Liver (tissue), 3 donors: ENCODE measurements at regions not wholly inside any gene's neighbourhood (a gene's known extent, or its start where the extent isn't known, plus 50 kb on each side); places are given as distances from the start of the nearest gene placed in this dataset.

ENCODE experiments used
- EGR1 ChIP-seq, 2 donors: IDR thresholded peaks; 2 replicates each; pipeline ENCODE4 v1.6.1; 2016 to 2018; ENCODE audit warnings: antibody characterized with exemption in 2 of 2, low read depth in 2 of 2
- GABPA ChIP-seq, 2 donors: IDR thresholded peaks in 1 of 2; conservative IDR thresholded peaks in 1 of 2; 2 replicates each; pipeline ENCODE4 v1.6.1; 2016; ENCODE audit warnings: antibody characterized with exemption in 2 of 2, mild to moderate bottlenecking in 1 of 2, moderate library complexity in 1 of 2
- HNF4A ChIP-seq, 2 donors: conservative IDR thresholded peaks; 2 replicates each; pipeline ENCODE4 v1.6.1; 2016; ENCODE audit warnings: antibody characterized with exemption in 2 of 2, mild to moderate bottlenecking in 2 of 2
- JUND ChIP-seq, 2 donors: IDR thresholded peaks; 2 replicates each; pipeline ENCODE4 v1.6.1; 2016; ENCODE audit warnings: antibody characterized with exemption in 2 of 2
- NR2F2 ChIP-seq: IDR thresholded peaks from 2 replicates; pipeline ENCODE4 v1.6.1; 2016; ENCODE audit warnings: antibody characterized with exemption
- RAD21 ChIP-seq, 2 donors: IDR thresholded peaks; 2 replicates each; pipeline ENCODE4 v1.6.1; 2016; ENCODE audit warnings: antibody characterized with exemption in 2 of 2, mild to moderate bottlenecking in 2 of 2
- SP1 ChIP-seq: IDR thresholded peaks from 2 replicates; pipeline ENCODE4 v1.6.1; 2018; ENCODE audit warnings: antibody characterized with exemption, mild to moderate bottlenecking
- TAF1 ChIP-seq: conservative IDR thresholded peaks from 2 replicates; pipeline ENCODE4 v1.6.1; 2016; ENCODE audit warnings: antibody characterized with exemption, mild to moderate bottlenecking
- YY1 ChIP-seq: IDR thresholded peaks from 2 replicates; pipeline ENCODE4 v1.6.1; 2016; ENCODE audit warnings: antibody characterized with exemption, mild to moderate bottlenecking
- TF ChIP-seq, protein P1 (sequence below): IDR thresholded peaks from 2 replicates; pipeline ENCODE4 v1.6.1; 2016; ENCODE audit warnings: antibody characterized with exemption, mild to moderate bottlenecking
- TF ChIP-seq, protein P2 (sequence below): fragments of 150-350 bp; IDR thresholded peaks from 2 replicates; pipeline ENCODE4 v1.5.1; 2017; ENCODE audit warnings: improper control_type of control experiment, low read depth, low read length; ENCODE audit not compliant: missing input control
- TF ChIP-seq, protein P3 (sequence below): IDR thresholded peaks from 2 replicates; pipeline ENCODE4 v1.6.1; 2016; ENCODE audit warnings: antibody characterized with exemption
- TF ChIP-seq, protein P4 (sequence below): IDR thresholded peaks from 2 replicates; pipeline ENCODE4 v1.6.1; 2016; ENCODE audit warnings: antibody characterized with exemption
- donor health status: healthy.
- donor health status: healthy.

DNA sequence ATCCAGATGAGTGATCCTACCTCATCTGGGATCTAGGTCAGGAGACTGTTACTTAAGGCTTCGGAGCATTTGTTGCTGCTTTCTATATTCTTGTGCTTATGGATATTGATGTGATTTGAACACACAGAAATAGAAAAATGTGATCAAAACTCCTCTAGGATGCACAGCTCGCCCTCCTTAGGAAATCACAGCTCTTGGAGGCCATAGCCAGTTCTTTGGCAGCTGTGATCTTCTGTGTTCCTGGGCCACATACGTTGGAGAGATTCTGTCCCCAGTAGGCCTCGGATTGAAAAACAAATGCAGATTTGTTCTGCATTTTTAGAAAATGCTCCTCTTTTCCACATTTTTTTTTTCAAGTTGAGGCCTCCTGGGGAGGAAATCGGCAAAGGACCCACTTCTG is 437.4 kb upstream of the THBS1 start:
- TF ChIP-seq, protein P1, sequence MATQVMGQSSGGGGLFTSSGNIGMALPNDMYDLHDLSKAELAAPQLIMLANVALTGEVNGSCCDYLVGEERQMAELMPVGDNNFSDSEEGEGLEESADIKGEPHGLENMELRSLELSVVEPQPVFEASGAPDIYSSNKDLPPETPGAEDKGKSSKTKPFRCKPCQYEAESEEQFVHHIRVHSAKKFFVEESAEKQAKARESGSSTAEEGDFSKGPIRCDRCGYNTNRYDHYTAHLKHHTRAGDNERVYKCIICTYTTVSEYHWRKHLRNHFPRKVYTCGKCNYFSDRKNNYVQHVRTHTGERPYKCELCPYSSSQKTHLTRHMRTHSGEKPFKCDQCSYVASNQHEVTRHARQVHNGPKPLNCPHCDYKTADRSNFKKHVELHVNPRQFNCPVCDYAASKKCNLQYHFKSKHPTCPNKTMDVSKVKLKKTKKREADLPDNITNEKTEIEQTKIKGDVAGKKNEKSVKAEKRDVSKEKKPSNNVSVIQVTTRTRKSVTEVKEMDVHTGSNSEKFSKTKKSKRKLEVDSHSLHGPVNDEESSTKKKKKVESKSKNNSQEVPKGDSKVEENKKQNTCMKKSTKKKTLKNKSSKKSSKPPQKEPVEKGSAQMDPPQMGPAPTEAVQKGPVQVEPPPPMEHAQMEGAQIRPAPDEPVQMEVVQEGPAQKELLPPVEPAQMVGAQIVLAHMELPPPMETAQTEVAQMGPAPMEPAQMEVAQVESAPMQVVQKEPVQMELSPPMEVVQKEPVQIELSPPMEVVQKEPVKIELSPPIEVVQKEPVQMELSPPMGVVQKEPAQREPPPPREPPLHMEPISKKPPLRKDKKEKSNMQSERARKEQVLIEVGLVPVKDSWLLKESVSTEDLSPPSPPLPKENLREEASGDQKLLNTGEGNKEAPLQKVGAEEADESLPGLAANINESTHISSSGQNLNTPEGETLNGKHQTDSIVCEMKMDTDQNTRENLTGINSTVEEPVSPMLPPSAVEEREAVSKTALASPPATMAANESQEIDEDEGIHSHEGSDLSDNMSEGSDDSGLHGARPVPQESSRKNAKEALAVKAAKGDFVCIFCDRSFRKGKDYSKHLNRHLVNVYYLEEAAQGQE: no peak
- TF ChIP-seq YY1 (no peak), SP1 (no peak), TAF1 (no peak), JUND (IDR thresholded peaks at IDR 0.05) (no peak), EGR1 (IDR thresholded peaks at IDR 0.05; ENCODE audit: low read depth in 2 of 2) (no peak), HNF4A (conservative IDR thresholded peaks at IDR 0.05) (no peak), GABPA (IDR thresholded peaks at IDR 0.05 in 1 of 2, conservative IDR thresholded peaks at IDR 0.05 in 1 of 2) (no peak), RAD21 (IDR thresholded peaks at IDR 0.05) (no peak), NR2F2 (no peak)
- TF ChIP-seq, protein P2, sequence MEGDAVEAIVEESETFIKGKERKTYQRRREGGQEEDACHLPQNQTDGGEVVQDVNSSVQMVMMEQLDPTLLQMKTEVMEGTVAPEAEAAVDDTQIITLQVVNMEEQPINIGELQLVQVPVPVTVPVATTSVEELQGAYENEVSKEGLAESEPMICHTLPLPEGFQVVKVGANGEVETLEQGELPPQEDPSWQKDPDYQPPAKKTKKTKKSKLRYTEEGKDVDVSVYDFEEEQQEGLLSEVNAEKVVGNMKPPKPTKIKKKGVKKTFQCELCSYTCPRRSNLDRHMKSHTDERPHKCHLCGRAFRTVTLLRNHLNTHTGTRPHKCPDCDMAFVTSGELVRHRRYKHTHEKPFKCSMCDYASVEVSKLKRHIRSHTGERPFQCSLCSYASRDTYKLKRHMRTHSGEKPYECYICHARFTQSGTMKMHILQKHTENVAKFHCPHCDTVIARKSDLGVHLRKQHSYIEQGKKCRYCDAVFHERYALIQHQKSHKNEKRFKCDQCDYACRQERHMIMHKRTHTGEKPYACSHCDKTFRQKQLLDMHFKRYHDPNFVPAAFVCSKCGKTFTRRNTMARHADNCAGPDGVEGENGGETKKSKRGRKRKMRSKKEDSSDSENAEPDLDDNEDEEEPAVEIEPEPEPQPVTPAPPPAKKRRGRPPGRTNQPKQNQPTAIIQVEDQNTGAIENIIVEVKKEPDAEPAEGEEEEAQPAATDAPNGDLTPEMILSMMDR: no peak
- TF ChIP-seq, protein P3, sequence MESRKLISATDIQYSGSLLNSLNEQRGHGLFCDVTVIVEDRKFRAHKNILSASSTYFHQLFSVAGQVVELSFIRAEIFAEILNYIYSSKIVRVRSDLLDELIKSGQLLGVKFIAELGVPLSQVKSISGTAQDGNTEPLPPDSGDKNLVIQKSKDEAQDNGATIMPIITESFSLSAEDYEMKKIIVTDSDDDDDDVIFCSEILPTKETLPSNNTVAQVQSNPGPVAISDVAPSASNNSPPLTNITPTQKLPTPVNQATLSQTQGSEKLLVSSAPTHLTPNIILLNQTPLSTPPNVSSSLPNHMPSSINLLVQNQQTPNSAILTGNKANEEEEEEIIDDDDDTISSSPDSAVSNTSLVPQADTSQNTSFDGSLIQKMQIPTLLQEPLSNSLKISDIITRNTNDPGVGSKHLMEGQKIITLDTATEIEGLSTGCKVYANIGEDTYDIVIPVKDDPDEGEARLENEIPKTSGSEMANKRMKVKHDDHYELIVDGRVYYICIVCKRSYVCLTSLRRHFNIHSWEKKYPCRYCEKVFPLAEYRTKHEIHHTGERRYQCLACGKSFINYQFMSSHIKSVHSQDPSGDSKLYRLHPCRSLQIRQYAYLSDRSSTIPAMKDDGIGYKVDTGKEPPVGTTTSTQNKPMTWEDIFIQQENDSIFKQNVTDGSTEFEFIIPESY: no peak
- TF ChIP-seq, protein P4, sequence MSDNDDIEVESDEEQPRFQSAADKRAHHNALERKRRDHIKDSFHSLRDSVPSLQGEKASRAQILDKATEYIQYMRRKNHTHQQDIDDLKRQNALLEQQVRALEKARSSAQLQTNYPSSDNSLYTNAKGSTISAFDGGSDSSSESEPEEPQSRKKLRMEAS: no peak
